ENCODE measurements at regions not wholly inside any gene's neighbourhood (a gene's known extent, or its start where the extent isn't known, plus 50 kb on each side); places are given as distances from the start of the nearest gene placed in this dataset.

DNA sequence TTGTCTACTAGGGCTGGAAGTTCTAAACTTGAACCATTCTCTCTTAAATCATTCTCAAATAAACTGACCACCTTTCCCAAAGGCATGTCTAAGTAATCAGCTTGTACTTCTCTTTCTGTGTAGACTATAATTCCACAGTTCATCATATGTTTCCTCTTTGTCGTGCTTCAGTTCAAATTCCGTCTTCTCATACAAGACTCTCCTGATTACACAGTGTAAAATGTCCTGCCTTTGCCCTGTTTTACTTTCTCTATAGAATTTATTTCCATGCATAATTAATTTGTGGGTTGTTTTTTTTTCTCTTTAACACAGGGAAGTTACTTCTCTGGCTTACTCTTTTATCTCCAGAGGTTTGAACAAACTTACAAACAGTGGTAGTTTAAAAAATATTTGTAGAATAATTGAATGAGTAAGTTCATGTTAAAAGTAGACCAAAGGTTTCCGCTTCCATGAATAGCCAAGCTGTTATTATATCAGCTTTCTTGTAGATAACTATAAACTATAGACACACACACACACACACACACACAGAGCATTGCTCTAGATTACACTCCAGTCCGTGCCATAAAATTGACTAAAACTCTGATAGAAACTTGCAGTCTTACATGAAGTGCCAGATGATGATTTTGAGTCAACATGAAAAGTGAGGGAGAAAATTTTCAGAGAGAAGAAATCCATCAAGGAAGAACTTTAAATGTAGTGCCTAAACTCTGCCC lies 119.0 kb downstream of the SUCNR1 start:
- no peak for DNase-seq (ENCODE audit: low spot score)

DNA sequence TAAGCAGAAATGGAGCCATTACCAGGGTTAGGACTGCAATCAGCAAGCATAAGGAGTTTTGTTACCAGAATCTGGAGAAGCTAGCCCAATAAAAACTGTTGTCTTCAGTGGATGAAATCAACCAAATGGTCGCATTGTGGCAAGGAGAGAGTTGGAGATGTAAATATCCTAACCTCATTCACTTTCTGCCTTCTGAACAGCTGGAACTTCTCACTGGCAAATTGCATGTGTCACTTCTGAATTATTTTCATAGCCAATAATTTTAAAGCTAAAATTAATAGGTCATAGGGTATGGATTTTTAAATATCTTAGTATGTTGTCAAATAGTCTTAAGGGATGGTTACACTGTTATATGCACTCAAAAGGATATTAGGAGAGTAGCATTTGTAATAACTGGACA lies 121.6 kb downstream of the SUCNR1 start:
- no peak for DNase-seq (ENCODE audit: low spot score)

- no peak for DNase-seq (ENCODE audit: low spot score)
Observed at GRCh38 chr3:151998744-151999143, 125.3 kb downstream of the SUCNR1 start.

- no peak for DNase-seq (ENCODE audit: low spot score)
Observed at GRCh38 chr3:151999936-152000335, 126.5 kb downstream of the SUCNR1 start.

DNA sequence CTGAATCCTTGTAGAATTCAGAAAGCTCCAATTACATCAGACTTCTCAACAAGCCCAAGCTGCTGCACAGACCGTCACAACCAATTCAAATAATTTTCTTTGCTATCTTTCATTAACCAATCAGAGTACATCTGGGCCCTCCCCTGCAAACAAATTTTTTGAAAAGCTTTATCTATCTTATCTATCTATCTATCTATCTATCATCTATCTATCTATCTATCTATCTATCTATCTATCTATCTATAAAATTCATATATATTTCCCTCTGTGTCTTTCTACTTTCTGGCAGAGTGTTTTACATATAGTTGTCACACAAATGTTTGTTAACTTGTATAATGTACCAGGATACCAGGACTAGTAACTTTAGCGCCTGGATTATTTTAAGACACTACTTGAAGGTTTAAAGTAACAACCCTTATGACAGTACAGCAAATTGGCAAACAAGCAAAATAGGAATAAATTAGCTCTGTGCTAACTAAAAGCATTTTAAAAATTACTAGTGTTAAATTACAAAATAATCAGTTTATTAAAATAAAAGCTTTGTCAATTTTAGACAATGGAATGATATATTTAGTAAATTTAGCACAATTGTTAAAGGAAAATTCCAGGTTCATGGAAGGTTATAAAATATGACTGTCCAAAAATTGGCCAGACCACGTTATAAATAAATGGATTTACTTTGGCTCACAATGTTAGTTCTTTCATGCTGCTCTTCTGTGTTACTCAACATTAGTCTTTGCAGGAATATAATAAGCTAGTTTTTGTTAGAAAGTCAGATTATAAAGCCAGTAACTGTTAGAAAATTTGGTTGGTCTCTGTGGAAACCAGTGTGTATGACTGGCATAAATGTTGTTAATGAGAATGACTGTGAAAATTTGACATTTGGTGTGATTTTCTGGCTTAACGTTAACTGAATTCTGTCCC lies 138.6 kb downstream of the SUCNR1 start:
- DNase-seq (ENCODE audit: low spot score) = no peak

GRCh38 chr3:152019508-152019907 lies 146.1 kb downstream of the SUCNR1 start:
- DNase-seq (ENCODE audit: low spot score) = no peak

- no peak for DNase-seq (ENCODE audit: low spot score)
Observed at GRCh38 chr3:152021951-152022461, 148.6 kb downstream of the SUCNR1 start.

DNA sequence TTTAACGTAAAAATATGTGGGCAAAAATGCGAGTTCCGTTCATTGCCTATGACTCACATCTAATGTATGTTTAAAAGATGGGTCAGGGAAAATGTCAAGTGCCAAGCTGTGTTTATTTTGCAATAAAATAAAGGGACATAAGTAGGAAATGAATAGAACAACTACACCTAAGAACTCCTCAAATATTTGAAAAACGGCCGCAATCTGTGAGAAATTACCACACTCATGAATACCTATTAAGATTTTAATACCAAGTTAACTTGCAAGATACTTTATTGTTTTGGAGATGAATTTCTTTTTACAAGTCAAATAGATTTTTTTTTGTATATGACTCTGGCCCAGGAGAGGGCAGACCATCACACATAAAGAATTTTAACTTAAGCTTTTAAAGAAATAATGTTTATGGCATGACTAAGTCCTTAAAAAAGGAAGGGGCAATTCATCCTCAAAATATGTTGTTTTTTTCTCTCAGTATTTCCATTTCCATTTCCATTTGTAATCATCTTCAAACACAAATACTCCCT lies 152.7 kb downstream of the SUCNR1 start:
- no peak for DNase-seq (ENCODE audit: low spot score)

- DNase-seq (ENCODE audit: low spot score) = no peak
Observed at GRCh38 chr3:152030320-152030719, 156.9 kb downstream of the SUCNR1 start.

GRCh38 chr3:152031321-152031720 lies 157.9 kb downstream of the SUCNR1 start:
- DNase-seq (ENCODE audit: low spot score) = no peak

GRCh38 chr3:152037297-152037696 lies 163.9 kb downstream of the SUCNR1 start:
- DNase-seq (ENCODE audit: low spot score) = no peak

DNA sequence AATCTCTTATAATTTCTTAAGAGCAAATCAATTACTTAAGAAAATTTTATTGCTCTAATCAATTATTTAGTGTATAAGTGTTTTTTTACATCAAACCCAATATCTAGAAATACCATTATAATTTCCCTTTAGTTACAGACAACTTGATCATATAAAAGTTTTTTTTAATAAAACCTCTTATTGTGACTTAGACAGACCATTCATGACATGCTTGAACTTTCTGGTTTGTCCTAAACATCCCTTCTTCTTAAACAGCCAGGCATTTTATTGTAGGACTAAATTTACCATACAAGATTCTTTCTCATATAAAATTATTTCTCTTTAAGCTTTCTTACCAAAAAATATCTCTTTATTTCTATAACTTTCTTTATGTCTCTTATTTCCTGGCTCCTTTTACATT lies 164.5 kb downstream of the SUCNR1 start:
- DNase-seq (ENCODE audit: low spot score) = no peak

GRCh38 chr3:152038490-152038889 lies 165.0 kb downstream of the SUCNR1 start:
- no peak for DNase-seq (ENCODE audit: low spot score)

- DNase-seq (ENCODE audit: low spot score) = no peak
Observed at GRCh38 chr3:152039887-152040286, 166.4 kb downstream of the SUCNR1 start.

- DNase-seq (ENCODE audit: low spot score) = no peak
Observed at GRCh38 chr3:152040319-152040718, 166.9 kb downstream of the SUCNR1 start.

- no peak for DNase-seq (ENCODE audit: low spot score)
Observed at GRCh38 chr3:152043620-152044019, 170.2 kb downstream of the SUCNR1 start.

GRCh38 chr3:152046280-152046679 lies 172.8 kb downstream of the SUCNR1 start:
- DNase-seq (ENCODE audit: low spot score) = no peak

DNA sequence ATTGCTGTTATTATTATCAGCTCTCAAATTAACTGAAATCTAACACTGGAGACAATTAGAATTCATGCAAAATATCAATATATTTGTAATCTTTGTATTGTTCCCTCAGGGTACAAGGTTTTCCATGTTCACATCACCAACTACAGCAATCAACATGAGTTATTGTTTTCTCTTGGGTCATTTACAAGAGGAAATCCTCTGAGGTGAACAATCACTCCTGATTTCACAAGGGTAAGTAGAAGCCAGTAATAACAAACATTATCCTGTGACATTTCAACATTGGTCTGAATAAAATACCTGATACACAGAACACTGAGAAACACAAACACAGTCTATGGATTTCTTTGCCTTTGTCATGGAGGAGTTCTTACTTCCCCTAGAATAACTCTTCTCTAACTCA lies 174.0 kb downstream of the SUCNR1 start:
- no peak for DNase-seq (ENCODE audit: low spot score)

DNA sequence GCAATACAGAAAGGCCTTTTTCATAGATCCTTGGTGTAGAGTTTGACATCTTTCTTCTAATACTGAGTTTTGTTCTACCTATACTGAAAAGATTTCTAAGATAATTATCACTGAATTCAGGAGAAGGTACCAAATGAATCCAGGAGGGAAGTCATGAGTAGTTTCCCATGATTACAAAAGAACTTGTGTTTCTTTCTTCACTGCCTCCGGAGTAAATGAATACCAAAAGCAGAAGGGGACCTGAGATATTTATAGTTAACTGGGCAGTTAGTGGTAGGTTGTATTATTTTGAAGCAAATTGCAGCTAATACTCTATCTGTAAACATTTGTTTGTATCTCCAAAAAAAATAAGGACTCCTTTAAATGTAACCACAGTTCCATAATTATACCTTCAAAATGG lies 175.4 kb downstream of the SUCNR1 start:
- no peak for DNase-seq (ENCODE audit: low spot score)

- no peak for DNase-seq (ENCODE audit: low spot score)
Observed at GRCh38 chr3:152050903-152051302, 177.5 kb downstream of the SUCNR1 start.

- no peak for DNase-seq (ENCODE audit: low spot score)
Observed at GRCh38 chr3:152051501-152052404, 178.3 kb downstream of the SUCNR1 start.

DNA sequence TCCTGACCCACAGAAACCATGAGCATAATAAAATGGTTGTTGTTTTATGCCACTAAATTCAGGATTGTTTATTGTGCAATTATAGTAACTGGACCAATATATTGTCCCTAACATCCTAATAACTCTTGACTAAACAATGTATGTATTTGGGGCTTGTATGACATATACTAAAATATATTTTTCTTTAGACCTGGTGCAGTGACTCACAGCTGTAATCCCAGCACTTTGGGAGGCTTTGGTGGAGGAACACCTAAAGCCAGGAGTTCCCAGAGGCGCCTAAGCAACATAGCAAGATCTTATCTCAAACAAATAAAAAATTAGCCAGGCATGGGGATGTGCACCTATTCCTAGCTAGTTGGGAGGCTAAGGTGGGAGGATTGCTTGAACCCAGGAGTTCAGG lies 180.4 kb downstream of the SUCNR1 start:
- no peak for DNase-seq (ENCODE audit: low spot score)

All from globus pallidus (tissue), 1 donor.